GM23248 (cell line): ENCODE measurements at regions not wholly inside any gene's neighbourhood (a gene's known extent, or its start where the extent isn't known, plus 50 kb on each side); places are given as distances from the start of the nearest gene placed in this dataset.

Experiments used
- EZH2 ChIP-seq: fragments of 200-600 bp; sonication (generic); IDR thresholded peaks from 2 replicates; pipeline ENCODE4 v1.6.1; 2018; ENCODE audit warnings: antibody characterized with exemption, mild to moderate bottlenecking; ENCODE audit not compliant: insufficient read depth, poor library complexity, severe bottlenecking
- EZH2phosphoT487 ChIP-seq: fragments of 200-600 bp; sonication (generic); IDR thresholded peaks from 2 replicates; pipeline ENCODE4 v1.6.1; 2018; ENCODE audit warnings: antibody characterized with exemption, moderate library complexity, mild to moderate bottlenecking, low read depth; ENCODE audit not compliant: insufficient read depth

- TF ChIP-seq EZH2 (no peak), EZH2phosphoT487 (no peak)
Measured at GRCh38 chr6:33857093-33857931, 53.5 kb upstream of the MLN start.
